ENCODE measurements at regions not wholly inside any gene's neighbourhood (a gene's known extent, or its start where the extent isn't known, plus 50 kb on each side); places are given as distances from the start of the nearest gene placed in this dataset.

DNA sequence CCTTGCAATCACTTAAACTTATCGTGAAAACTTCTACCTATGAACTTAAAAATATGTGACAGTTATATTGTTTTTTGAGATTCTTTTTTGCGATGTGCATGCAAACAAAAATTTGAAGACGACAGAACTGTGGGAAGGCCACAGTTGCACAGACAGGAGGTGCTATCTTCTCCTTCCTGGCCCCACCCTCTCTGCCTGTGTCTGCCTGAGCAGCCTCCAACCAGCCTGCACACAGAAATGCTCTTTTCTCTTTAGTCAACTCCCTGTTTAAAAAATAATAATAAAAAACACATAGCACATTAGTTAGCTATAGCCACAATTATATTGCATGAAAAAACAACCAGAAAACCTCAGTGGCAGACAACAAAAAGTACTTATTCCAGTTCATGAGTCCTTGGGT, 212.2 kb downstream of the ZNF621 start:
- H3K27me3 ChIP-seq (ENCODE audit: control insufficient read depth in 3 of 3, insufficient read depth in 3 of 3, low read length in 2 of 3): no peaks in the 10 kb centered on the region
- peaks cover 0 to 1% (median 0%) of the 10 kb centered on the region in 5 donors for H3K4me1 ChIP-seq (ENCODE audit: control insufficient read depth in 5 of 5, insufficient read depth in 5 of 5, low read length in 5 of 5)
- WGBS, 2 donors: 80 to 90% methylated on average over 3 of the region's 3 CpGs
- H3K27ac ChIP-seq (ENCODE audit: low read depth in 1 of 2, low read length in 1 of 2): no peak overlapping the region
- no peak overlapping the region for H3K4me3 ChIP-seq
- H3K9ac ChIP-seq (ENCODE audit: insufficient read depth in 1 of 2, low read length in 2 of 2): no peak overlapping the region
- TF ChIP-seq, protein P1, sequence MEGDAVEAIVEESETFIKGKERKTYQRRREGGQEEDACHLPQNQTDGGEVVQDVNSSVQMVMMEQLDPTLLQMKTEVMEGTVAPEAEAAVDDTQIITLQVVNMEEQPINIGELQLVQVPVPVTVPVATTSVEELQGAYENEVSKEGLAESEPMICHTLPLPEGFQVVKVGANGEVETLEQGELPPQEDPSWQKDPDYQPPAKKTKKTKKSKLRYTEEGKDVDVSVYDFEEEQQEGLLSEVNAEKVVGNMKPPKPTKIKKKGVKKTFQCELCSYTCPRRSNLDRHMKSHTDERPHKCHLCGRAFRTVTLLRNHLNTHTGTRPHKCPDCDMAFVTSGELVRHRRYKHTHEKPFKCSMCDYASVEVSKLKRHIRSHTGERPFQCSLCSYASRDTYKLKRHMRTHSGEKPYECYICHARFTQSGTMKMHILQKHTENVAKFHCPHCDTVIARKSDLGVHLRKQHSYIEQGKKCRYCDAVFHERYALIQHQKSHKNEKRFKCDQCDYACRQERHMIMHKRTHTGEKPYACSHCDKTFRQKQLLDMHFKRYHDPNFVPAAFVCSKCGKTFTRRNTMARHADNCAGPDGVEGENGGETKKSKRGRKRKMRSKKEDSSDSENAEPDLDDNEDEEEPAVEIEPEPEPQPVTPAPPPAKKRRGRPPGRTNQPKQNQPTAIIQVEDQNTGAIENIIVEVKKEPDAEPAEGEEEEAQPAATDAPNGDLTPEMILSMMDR (IDR thresholded peaks at IDR 0.05; ENCODE audit: control extremely low read depth, extremely low read depth): no peak
- DNase-seq (no peak), ATAC-seq (ENCODE audit: insufficient read depth, low FRiP score) (no peak)
- H3K36me3 ChIP-seq (ENCODE audit: control insufficient read depth in 4 of 4, insufficient read depth in 4 of 4, low read length in 4 of 4): no peaks in the 10 kb centered on the region
- no peaks in the 10 kb centered on the region for H3K9me3 ChIP-seq (ENCODE audit: control insufficient read depth in 4 of 4, insufficient read depth in 3 of 4, low read length in 3 of 4)

DNA sequence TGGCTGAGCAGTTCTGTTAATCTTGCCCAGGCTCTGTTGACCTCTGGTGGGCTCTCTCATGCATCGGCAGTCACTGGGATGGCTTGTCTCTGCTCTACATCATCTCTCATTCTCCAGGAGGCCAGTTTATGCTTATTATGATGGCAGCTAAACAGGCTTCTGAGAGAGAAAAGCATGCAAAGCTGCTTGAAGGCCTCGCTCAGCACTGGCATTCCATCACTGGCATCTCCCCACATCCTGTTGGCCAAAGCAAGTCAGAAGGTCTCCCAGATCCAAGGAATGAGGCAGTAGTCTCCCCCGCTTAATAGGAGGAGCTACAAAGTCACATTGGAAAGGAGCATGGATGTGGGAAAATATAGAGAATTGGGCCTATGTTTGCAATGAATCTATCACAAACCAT, 212.6 kb downstream of the ZNF621 start:
- Histone ChIP-seq H3K9ac (ENCODE audit: insufficient read depth in 1 of 2, low read length in 2 of 2) (no peak overlapping the region), H3K27ac (ENCODE audit: low read depth in 1 of 2, low read length in 1 of 2) (no peak overlapping the region), H3K36me3 (ENCODE audit: control insufficient read depth in 4 of 4, insufficient read depth in 4 of 4, low read length in 4 of 4) (no peaks in the 10 kb centered on the region), H3K27me3 (ENCODE audit: control insufficient read depth in 3 of 3, insufficient read depth in 3 of 3, low read length in 2 of 3) (no peaks in the 10 kb centered on the region), H3K4me1 (ENCODE audit: control insufficient read depth in 5 of 5, insufficient read depth in 5 of 5, low read length in 5 of 5) (peaks cover 0 to 2% (median 0%) of the 10 kb centered on the region in 5 donors), H3K4me3 (no peak overlapping the region), H3K9me3 (ENCODE audit: control insufficient read depth in 4 of 4, insufficient read depth in 3 of 4, low read length in 3 of 4) (no peaks in the 10 kb centered on the region)
- DNase-seq (no peak), ATAC-seq (ENCODE audit: insufficient read depth, low FRiP score) (no peak)
- TF ChIP-seq, protein P1 (IDR thresholded peaks at IDR 0.05; ENCODE audit: control extremely low read depth, extremely low read depth): no peak
- 90 to 94% methylated on average over 3 of the region's 3 CpGs for WGBS, 2 donors

DNA sequence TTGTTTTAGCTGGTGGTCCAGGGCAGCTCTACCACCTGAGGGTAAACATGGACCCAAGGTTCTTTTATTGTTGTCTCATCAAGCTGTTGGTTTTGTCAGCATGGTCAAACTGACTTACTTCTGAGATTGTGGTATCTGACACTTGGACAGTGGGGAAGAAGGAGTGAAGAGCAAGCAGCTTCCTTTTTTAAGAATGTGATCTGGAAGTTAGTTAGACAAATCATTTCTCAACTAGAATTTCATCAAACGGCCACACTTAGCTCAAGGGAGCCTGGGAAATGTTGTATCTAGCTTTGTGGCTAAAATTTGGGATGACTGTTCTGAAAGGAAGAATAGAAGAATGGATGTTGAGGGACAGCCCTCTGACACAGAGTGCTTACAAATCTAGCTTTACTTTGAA, 215.2 kb downstream of the ZNF621 start:
- TF ChIP-seq, protein P1 (IDR thresholded peaks at IDR 0.05; ENCODE audit: control extremely low read depth, extremely low read depth): no peak
- Histone ChIP-seq H3K36me3 (ENCODE audit: control insufficient read depth in 4 of 4, insufficient read depth in 4 of 4, low read length in 4 of 4) (no peaks in the 10 kb centered on the region), H3K4me3 (no peak overlapping the region), H3K9ac (ENCODE audit: insufficient read depth in 1 of 2, low read length in 2 of 2) (no peak overlapping the region), H3K4me1 (ENCODE audit: control insufficient read depth in 5 of 5, insufficient read depth in 5 of 5, low read length in 5 of 5) (peaks cover 0 to 2% (median 0%) of the 10 kb centered on the region in 5 donors), H3K27me3 (ENCODE audit: control insufficient read depth in 3 of 3, insufficient read depth in 3 of 3, low read length in 2 of 3) (no peaks in the 10 kb centered on the region), H3K27ac (ENCODE audit: low read depth in 1 of 2, low read length in 1 of 2) (no peak overlapping the region), H3K9me3 (ENCODE audit: control insufficient read depth in 4 of 4, insufficient read depth in 3 of 4, low read length in 3 of 4) (no peaks in the 10 kb centered on the region)
- ATAC-seq (ENCODE audit: insufficient read depth, low FRiP score) (no peak), DNase-seq (no peak)
- WGBS, 2 donors: 24 to 61% methylated on average over 1 of the region's 1 CpG

DNA sequence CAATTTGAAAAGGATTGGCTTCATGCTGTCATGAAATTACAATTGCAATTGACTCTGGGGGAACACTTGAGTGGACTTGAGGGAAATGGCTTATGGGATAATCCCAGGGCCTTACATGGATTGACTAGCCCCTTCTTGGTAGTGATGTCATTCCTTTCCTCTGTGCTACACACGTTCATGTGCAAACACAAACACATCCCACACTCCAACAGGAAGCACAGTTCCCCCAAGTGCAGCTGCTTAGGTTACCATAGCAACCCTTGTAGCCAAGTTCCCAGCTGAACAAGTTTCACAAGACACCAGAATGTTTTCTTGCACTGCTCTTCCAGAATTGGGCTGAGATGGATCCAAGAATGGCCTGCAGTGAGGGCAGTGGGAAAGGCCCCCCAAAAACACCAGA, 217.0 kb downstream of the ZNF621 start:
- TF ChIP-seq, protein P1 (IDR thresholded peaks at IDR 0.05; ENCODE audit: control extremely low read depth, extremely low read depth): no peak
- Histone ChIP-seq H3K27me3 (ENCODE audit: control insufficient read depth in 3 of 3, insufficient read depth in 3 of 3, low read length in 2 of 3) (no peaks in the 10 kb centered on the region), H3K4me1 (ENCODE audit: control insufficient read depth in 5 of 5, insufficient read depth in 5 of 5, low read length in 5 of 5) (peaks cover 0 to 2% (median 0%) of the 10 kb centered on the region in 5 donors), H3K27ac (ENCODE audit: low read depth in 1 of 2, low read length in 1 of 2) (no peak overlapping the region), H3K9ac (ENCODE audit: insufficient read depth in 1 of 2, low read length in 2 of 2) (no peak overlapping the region), H3K36me3 (ENCODE audit: control insufficient read depth in 4 of 4, insufficient read depth in 4 of 4, low read length in 4 of 4) (no peaks in the 10 kb centered on the region), H3K4me3 (no peak overlapping the region), H3K9me3 (ENCODE audit: control insufficient read depth in 4 of 4, insufficient read depth in 3 of 4, low read length in 3 of 4) (no peaks in the 10 kb centered on the region)
- 0 to 4% methylated on average over 1 of the region's 1 CpG for WGBS, 2 donors
- DNase-seq (peak; percentile 75 to 88 (median 78)), ATAC-seq (ENCODE audit: insufficient read depth, low FRiP score) (no peak)

Measured in lung (tissue), 11 donors.